Suppressor macrophage treated with lipopolysaccharide for 4 hours (primary cell): ENCODE measurements at regions not wholly inside any gene's neighbourhood (a gene's known extent, or its start where the extent isn't known, plus 50 kb on each side); places are given as distances from the start of the nearest gene placed in this dataset.

Experiments
- DNase-seq: peaks from one replicate; pipeline ENCODE4 v3.0.0-alpha.2; 2020

DNA sequence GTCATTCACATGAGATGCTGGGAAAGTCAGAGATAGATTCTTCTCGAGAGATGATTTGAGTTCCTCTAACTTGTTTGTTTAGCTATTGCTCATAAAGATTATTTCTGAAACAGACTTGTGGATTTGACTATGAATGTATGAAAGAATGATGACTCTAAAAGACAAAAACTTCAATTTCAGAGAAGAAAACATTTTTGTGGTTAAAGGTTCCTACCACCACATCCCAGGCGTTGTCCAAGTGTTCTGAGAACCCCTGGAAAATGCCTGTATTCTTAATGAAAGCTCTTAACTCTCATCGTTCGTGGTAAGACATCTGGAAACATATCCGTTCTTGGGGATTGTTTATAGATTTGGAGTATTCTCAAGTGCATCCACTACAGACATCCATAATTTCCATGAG lies 228.7 kb downstream of the BARHL2 start:
- no peak for DNase-seq

DNA sequence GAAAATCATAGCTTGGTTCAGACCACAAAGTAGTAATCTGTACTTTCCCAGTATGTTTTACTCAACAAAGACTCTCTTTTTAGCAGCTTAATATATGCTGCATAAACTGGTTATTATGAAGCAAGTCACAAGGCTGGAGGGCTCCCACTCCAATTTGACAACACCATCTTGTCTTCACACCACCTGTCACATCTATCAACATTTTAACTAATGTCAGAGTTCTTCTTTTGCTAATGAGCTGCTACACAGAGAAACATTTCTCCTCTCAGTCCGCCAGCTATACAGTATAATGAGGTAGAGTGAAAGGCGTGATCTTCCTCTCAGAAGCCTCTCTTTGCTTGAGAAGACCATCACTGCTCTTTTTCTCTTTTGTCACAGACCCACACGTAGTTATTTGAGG lies 230.1 kb downstream of the BARHL2 start:
- no peak for DNase-seq

DNA sequence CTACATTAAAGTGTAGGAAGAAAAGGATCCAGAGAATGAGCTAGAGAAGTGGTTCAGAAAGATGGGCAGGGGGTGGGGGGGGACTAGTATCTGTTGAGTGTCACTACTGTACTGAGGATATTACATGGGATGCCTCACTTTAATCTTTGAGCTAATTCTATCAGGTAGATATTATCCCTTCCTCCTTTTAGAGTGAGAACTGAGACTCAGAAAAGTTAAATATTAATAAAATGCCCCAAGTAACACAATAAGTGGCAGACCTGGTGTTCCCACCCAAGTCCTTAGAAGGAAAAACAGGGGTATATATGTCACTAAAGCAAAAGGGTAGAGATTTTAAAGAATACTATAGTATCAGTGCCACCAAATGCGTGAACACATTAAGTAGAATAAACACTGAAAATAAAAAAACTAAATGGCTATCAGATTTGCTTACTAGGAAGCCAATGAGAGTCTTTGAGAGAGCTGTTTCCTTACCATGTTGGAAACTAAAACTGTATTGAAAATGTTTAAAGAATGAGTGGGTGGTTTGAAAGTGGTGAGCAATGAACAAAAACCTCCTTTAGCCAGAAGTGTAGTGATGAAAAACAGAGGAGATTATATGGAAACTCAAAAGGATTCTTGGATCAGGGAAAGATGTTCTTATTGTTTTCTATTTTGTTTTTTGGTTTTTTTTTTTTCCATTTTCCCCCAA lies 230.8 kb downstream of the BARHL2 start:
- DNase-seq = no peak

DNA sequence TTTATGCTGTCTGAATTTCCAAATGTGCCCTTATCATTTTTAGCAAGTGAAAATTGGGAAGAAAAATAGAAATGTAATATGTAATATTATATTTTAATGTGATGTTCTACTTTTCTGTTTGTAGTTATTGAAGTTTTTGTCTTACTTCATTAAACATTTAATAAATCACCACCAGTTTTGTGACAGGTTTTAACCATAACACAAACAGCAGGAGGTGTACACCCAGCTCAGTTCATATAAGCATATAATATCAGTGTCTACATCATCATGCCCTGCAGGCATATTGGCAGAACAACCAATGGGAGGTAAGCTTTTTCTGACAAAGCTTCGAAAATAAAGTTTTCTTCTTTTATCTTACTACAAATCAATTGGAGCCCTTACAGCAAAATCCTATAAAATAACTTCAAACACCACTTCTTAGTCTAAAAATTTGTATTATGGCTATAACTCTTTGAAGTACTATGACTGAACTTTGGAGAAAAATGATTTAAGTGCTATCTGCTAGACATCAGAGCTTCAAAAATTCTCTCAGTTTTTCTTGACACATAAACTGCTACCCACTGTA lies 236.7 kb downstream of the BARHL2 start:
- DNase-seq = no peak

DNA sequence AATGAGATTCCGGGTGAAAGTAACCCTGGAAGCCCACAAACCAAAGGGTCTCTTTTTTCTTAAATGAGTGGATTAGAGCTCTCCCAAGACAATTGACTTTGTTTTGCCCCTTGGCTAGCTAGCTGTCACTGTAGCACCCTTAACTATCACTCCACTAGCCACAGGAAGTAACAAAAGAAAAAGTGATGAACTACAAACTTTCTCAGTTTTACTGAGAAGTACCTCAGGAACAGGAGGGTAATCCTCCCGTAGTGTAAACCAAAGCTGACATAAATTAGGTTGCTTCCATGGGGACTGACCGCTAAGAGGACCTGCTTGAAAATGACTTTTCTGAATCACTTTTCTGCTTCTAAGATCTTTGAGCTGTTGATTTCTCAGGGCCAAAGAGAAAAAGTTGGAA lies 240.1 kb downstream of the BARHL2 start:
- no peak for DNase-seq

DNA sequence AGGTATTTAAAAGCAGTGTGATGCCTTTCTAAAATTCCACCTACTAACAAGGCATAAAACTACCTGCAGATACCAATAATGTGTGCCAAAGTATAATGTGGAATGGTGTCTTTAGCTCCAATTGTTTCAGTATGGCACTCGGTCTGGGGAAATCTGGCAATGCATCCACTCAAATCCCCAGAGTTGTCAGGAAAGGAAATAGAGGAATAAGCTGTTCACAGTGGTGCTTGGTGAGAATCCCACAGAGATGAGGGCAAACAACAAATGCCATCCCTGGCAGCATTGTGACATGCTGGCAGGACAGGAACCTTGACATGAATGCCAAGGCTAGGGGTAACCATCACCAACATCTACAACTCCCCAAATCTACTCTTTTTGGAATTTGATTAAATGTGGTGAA lies 240.7 kb downstream of the BARHL2 start:
- DNase-seq = no peak

DNA sequence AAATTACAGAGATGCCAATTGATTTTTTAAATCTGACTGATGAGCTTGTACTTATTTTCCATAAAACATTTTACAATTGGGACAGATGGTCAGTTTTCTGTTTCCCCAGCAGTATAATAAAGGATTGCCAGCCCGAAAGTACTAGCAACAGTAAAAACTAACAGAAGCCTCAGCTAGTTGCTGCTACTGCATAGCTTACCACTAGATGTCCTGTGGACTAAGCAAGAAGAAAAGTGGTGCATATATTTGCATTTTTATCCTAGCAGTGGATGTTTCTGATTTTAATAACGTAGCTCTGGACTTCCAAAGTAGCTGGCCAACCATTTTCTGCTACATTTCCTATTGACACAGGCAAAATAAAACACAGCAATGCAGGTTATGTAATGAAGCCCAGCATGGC lies 241.5 kb downstream of the BARHL2 start:
- no peak for DNase-seq

DNA sequence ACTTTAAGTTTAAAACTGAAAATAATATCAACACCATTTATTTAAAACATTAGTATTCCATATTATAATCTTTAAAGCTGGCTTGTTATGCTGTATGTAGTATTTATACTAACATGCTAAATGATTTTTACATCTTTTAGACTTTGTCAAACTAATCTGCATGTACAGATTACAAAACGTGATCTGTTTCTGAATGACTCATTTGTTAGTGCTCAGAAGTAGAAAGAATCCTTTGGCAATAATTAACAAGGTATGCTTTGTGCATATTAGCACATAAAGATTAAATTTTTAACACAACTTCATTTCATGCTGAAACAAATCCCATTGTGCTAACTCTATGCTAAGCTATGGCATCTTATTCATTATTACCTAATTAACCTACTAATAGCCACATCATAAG lies 242.4 kb downstream of the BARHL2 start:
- no peak for DNase-seq

DNA sequence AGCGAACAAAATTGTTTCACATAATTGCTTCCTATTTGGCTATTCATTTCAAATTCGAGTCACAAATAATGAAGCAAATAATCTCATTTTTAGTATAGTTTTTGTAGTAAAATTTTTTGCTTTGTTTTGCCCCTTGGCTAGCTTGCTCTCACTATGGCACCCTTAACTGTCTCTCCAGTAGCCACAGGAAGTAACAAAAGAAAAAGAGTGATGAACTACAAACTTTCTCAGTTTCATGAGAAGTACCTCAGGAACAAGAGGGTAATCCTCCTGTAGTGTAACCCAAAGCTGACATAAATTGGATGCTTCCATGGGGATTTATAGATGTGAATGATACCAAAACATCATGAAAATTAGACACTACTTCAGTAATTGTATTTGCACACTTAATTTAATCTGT lies 242.9 kb downstream of the BARHL2 start:
- DNase-seq = no peak

DNA sequence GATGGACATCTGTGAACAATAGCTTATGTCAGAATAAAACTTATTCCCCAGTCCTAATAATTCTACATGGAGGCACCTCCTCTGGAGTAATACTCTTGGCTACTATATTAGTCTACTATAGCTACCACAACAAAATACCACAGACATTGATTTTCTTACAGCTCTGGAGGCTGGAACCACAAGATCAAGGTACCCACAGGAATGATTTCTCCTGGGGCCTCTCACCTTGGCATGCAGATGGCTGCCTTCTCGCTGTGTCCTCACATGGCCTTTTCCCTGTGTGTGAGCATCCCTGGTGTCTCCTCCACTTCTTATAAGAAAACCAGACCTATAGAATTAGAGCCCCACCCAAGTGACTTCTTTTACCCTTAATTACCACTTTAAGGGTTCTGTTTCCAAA lies 244.3 kb downstream of the BARHL2 start:
- no peak for DNase-seq

DNA sequence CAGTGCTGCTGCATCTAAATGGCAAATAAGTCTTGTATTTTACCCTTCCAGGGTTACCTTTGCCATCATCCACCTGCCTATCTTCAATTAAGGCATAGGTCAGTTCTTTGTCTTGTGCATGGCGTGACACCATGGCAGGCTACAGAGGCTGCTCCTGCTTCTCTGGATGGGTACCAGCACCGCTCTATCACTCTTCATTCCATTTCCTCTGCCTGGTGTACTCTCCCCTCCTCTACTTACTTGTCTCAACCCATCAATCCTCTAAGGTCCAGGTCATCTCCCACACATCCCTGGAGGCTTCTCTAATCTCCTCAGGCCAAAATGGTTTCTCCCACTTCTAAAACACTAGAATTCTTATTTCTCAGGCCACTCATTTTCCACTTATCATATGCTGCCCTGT lies 257.5 kb downstream of the BARHL2 start:
- DNase-seq = no peak

DNA sequence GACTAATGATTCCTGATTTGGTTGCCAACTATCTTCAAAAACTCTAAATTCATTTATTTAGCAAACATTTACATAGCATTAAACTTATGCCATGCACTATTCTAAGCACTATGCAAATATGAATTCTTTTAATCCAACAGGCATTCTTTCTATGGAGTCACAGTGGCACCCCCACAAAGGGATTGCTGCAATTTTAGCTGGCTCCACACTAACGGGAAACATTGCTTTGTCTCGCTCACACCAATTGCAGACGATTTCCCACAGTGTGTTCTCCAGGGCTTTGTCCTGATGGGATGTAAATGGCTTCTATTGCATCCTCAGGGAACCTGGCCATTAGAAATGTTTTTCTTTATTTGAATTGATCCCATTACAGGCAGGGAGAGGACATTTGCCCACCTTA lies 259.1 kb downstream of the BARHL2 start:
- no peak for DNase-seq

DNA sequence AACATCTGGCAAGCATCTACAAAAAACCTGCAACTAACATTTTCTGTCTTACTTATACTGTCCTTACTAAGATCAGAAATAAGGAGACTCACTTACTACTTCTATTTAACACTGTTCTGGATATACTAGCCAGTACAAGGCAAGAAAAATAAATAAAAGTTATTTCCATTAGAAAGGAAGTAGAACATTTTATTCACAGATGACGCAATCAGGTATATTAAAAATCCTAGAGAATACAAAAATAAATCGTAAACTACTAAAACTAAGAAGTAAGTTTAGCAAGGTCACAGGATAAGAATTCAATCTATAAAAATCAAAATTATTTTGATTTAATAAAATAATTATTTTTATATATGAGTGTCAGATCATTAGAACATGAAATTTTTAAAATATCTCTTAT lies 264.6 kb downstream of the BARHL2 start:
- no peak for DNase-seq

DNA sequence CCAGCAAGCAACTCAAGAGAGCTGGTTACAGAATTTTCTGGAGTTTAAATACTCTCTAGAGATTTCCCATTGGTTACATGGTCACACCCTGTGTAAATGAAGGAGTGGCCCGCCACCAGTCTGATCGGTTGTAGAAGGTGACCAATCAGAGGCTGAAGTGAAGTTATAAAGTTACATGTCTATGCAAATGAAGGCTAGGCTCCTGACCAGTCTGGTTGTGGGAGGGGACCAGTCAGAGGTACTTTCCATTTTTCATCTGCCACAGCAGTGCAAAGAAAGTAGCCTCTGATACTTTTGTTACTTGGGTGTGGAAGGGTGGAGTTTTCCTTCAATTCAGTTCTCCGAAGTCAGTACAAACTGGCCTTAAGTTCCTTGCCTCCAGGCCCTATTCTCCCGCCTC lies 273.7 kb downstream of the BARHL2 start:
- DNase-seq = no peak

DNA sequence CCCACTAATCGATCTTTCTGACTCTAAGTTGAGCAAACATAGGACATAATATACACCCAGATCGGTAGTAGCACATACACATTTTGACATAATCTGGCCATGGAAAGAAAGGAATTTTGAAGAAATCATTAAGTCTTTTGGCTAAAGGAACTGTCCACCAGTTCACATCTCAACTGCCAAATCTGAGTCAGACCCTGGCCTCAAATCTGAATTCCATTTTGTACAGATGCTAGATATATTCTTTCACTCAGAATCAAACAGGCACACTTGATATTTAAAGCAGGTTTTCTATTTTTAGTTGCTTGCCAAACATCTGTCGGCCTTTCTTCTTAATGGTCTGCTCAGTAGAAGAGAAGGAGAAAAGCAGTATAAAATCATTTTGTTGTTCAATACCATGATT lies 281.8 kb downstream of the BARHL2 start:
- no peak for DNase-seq

DNA sequence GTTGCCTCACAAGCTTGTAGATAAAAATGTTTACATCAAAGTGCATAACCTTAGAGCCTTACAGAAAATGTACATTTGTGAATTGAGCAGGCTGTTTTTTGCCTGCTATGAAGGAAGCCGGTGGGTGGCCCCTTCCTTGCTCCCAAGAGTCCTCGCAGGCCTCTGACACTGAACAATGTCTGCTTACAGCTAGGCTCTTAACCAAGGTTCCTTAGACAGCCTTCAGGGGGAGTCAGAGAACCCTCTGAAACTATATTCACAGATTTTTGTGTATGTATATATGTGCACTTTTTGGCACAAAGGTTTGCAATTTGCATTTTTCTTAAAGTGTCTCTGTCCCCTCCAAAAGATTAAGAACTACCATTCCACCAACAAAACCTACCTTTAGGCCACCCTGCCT lies 282.6 kb downstream of the BARHL2 start:
- DNase-seq = no peak

DNA sequence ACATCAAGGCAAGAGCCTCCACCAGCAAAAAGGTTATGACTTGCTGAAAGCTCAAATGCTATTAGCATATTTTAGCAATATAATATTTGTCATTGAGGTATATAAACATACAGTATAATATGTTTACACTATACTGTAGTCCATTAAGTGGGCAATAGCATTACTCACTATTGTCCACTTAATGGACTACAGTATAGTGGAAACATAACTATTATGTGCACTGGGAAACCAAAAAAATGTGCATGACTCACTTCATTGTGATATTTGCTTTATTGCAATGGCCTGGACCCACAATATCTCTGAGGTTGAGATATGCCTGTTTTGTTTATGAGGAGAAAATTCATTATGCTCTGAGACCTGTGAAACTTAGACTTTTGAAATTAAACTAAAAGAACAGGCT lies 300.0 kb downstream of the BARHL2 start:
- no peak for DNase-seq

DNA sequence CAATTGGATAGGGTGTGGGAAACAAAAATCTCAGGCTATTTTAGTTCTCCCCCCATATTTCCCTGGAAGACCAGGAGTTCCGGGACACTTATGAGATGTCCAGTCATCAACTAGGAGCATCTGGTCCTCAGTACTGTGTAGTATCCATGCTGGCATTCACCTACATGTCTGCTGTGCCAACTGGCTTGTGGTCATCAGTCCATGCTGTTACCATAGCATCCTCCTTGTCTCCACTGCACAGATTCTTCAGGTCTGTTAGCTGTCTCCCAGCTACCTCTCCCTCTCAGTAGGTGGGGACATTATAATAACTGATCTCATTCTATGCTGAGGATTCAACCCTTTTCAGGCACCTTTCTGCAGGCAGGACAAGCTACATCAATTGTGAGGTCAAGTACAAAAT lies 302.9 kb downstream of the BARHL2 start:
- DNase-seq = no peak

DNA sequence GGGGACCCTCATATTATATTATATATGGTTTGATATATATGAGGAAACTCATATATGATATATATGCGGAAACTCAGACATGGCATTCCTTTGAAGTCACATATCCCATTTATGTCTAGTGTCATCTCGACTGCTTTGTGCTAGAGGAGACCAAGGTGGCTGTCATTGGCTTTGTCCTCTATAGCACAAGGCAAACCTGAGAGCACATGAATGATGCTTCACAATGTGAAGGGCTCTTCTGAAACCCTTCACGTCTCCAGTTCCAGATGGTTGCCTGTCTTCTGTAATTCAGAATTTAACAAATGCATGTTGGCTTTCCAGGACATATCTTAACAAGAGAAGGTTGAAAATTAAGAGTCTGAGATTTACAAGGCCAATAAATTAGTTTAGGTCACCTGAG lies 303.6 kb downstream of the BARHL2 start:
- DNase-seq = no peak

DNA sequence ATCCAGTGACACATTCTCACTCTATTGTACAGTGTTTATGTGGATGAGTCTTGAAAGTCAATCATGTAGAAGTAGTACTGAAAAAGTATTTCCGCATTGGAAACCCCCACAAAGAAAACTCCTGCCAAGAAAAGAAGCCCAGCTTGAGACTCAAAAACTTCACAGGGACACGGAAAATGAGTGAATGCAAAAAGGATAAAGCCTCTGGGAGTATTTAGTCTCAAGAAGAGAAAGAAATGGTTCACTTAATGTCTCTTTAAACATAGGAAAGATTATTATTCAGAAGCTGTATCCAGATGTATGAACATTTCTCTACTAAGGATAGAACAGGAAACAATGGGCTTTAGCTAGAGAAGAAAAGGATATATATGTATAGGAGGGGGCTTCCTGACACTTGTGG lies 304.5 kb downstream of the BARHL2 start:
- DNase-seq = no peak

DNA sequence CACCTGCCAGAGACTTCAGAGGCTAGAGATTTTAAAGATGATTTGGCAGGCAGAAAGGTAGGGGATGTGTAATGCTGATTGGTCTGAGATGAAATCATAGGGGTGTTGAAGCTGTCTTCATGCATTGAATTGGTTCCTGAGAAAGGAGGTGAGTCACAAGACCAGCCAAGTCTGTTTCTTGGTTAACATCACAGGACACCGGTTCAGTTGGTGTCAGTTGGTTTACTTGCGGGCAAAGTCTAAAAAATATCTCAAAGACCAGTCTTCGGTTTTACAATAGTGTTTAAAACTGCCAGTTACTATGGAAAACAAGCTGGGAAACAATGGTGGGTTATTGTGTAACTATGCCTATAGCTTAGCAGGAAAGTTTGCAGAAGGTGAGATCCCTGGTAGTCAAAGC lies 305.9 kb downstream of the BARHL2 start:
- DNase-seq = no peak

DNA sequence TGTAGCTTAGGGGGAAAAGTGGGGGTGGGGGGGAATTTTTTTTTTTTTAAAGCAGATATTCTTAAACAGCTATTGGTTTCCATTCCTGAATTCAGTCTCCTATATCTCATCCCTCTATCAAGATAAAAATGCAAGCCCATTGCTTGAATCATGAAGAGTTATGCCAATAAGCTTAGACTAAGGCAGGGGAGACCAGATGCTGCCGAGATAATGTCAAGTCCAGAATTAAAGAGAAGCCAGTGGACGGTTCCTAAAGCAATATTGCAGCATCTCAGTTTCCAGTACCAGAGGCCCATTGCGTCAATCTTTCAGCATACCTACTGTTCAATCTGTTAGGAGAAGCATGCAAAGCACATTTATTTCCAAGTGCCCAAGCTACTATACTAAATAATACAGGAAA lies 309.4 kb downstream of the BARHL2 start:
- no peak for DNase-seq

DNA sequence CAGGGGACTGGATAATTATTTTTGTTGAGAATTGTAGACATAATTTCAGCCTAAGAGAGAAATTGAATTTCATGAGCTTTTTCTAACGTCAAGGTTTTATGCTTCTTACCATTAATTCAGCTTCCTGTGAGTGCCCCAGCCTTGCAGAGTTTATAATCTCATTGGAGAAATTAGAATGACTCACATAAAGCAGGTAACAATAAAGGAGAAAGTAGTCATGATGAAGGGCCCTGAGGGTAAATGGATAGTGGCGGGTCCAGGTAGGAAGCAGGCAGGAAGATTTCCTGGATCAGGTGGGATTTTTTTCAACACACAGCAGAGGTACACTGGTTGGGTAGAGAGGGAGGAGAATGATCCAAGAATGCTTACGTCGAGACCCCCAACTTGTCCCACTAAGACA lies 311.4 kb downstream of the BARHL2 start:
- DNase-seq = no peak

DNA sequence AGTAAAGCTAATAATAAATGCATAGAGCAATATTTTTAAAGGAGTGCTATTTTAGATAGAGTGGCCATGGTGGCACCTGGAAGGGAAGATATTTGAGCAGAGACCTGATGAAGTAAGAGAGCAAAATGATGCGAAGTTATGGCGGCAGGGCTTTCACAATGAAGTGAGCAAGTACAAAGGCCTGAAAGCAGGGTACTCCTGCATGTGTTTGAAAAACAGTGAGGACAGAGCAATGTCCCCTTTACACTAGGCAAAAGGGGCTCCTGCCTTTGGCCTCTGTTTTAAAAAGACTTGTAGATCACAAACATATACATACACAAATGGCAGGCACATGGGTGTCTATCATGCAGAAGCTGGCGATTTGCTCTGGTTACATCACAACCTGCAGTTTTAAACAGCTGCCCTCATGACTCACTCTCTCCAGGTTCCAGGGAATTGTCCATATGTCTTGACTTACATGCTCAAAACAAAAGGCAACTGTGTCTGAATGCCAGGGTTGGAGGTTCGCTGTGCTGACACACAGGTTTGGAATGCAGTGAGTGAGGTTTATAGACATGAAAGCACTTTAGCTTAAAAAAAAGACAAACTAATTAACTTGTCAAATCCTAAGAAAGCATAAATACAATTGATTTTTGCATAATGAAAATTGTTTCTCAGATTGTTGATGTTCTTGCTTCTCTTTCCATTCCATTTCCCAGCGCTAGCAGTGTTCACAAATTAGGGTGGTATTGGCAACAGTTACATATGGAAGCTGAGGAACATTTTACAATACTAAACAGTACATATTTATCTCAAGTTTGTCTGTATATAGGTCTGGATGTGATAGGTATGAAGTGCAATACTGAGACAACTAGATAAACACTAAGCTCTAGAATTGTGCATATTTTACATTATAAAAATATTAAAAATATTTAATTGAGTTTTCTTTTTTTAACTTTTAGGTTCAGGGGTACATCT lies 313.9 kb downstream of the BARHL2 start:
- DNase-seq = no peak
